DOHH2 (cell line): ENCODE measurements at regions not wholly inside any gene's neighbourhood (a gene's known extent, or its start where the extent isn't known, plus 50 kb on each side); places are given as distances from the start of the nearest gene placed in this dataset.

ENCODE experiments used
- EZH2phosphoT487 ChIP-seq: fragments of 200-600 bp; sonication (generic); IDR thresholded peaks from 2 replicates; pipeline ENCODE4 v1.6.1; 2017; ENCODE audit warnings: borderline replicate concordance, mild to moderate bottlenecking, antibody characterized with exemption, low read length, moderate library complexity, mixed read lengths
- TF ChIP-seq, protein P1 (sequence below): fragments of 200-600 bp; sonication (generic); IDR thresholded peaks from one replicate; pipeline ENCODE4 v1.5.1; 2014; ENCODE audit warnings: antibody characterized with exemption, mild to moderate bottlenecking, low read depth, low read length; ENCODE audit not compliant: poor library complexity, severe bottlenecking

DNA sequence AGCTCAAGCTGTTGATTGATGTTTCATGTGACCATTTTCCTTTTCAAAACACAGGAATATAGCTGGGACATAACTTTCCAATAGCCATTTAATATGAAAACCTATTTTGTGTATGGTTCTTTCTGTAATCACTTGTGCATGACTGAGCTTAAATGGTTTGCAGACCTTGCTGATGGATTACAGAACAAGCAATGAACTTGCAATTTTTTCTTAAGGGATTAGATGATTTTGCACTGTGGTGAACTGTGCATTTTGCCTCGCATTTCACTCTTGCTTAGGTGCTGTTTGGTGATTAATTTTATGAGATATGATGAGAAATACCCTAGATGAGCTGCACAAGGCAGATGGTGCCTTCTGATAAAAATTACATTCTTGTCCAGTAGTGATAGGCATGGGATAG, 419.0 kb upstream of the FBXO33 start:
- TF ChIP-seq, protein P1, sequence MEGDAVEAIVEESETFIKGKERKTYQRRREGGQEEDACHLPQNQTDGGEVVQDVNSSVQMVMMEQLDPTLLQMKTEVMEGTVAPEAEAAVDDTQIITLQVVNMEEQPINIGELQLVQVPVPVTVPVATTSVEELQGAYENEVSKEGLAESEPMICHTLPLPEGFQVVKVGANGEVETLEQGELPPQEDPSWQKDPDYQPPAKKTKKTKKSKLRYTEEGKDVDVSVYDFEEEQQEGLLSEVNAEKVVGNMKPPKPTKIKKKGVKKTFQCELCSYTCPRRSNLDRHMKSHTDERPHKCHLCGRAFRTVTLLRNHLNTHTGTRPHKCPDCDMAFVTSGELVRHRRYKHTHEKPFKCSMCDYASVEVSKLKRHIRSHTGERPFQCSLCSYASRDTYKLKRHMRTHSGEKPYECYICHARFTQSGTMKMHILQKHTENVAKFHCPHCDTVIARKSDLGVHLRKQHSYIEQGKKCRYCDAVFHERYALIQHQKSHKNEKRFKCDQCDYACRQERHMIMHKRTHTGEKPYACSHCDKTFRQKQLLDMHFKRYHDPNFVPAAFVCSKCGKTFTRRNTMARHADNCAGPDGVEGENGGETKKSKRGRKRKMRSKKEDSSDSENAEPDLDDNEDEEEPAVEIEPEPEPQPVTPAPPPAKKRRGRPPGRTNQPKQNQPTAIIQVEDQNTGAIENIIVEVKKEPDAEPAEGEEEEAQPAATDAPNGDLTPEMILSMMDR: no peak
- no peak for TF ChIP-seq EZH2phosphoT487
